Fibroblast of skin of right biceps (primary cell): ENCODE measurements at regions not wholly inside any gene's neighbourhood (a gene's known extent, or its start where the extent isn't known, plus 50 kb on each side); places are given as distances from the start of the nearest gene placed in this dataset.
A peak's percentile ranks its signal among the peaks of the same experiment; 100 is the strongest.

Experiments used
- DNase-seq: peaks from one replicate; pipeline ENCODE4 v3.0.0-alpha.2; 2013

- DNase-seq, result no peak
These were observed 194.9 kb upstream of the TNRC6C start for GRCh38 chr17:77763575-77763974.

DNA sequence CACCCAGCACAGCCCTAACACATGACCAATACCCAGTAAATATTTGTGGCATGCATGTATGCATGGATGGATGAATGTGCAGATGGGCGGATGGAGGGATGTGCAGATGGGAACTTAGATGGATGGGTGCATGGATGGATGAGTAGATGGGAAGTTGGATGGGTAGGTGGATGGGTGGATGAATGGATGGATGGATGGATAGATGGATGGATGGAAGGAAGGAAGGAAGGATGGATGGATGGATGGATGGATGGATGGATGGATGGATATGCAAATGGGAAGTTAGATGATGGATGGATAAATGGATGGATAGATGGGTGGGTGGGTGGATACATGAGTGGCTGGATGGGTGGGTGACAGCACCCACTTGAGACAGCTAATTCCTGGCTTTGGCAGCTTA is 193.2 kb upstream of the TNRC6C start:
- no peak for DNase-seq

- DNase-seq, result no peak
These were observed 191.4 kb upstream of the TNRC6C start for GRCh38 chr17:77767148-77767547.

- DNase-seq, result no peak
These were observed 190.2 kb upstream of the TNRC6C start for GRCh38 chr17:77768248-77768852.

- peak; percentile 18 for DNase-seq
These were observed 189.3 kb upstream of the TNRC6C start for GRCh38 chr17:77769215-77769614.

DNA sequence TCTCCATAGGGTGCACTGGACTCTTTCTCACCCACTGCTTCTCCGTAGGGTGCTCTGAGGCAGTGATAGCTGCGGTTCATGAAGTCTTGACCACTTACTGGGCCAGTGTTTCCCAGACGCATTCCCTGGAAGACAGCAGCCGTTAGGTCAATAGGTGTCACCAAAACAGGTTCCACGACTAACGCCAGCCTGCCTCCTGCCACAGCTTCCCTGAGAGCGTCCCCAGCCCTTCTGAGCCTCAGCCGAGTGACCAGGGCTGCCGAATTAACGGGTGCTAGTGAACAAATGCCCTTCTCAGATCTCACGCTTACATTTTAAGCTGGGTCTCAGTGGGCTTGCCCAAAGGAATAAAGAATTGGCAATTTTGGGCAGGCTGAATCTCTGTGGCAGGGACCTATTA is 188.7 kb upstream of the TNRC6C start:
- no peak for DNase-seq

GRCh38 chr17:77770331-77771105 is 188.0 kb upstream of the TNRC6C start:
- DNase-seq, result peak; percentile 89

- no peak for DNase-seq
These were observed 187.4 kb upstream of the TNRC6C start for GRCh38 chr17:77771145-77771544.

- no peak for DNase-seq
These were observed 186.9 kb upstream of the TNRC6C start for GRCh38 chr17:77771587-77771986.

DNA sequence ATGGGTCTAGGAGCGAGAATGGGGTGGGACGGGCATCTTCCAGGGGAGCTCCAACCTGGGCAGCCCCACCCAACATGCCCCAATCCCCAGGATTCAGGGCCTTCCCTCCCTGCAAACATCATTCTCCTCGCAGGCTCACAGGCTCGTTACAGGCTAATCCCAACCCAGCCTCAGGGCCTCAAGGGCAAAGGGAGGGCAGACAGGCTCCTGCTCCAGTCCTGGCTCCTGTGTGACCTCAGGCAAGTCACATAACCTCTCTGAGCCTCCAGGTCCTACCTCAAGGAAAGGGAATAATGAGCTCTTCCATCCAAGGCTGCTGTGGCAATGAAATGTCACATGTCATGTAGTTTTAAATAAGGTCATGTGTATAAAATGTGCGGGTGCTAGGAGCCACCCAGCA is 186.5 kb upstream of the TNRC6C start:
- DNase-seq, result no peak

DNA sequence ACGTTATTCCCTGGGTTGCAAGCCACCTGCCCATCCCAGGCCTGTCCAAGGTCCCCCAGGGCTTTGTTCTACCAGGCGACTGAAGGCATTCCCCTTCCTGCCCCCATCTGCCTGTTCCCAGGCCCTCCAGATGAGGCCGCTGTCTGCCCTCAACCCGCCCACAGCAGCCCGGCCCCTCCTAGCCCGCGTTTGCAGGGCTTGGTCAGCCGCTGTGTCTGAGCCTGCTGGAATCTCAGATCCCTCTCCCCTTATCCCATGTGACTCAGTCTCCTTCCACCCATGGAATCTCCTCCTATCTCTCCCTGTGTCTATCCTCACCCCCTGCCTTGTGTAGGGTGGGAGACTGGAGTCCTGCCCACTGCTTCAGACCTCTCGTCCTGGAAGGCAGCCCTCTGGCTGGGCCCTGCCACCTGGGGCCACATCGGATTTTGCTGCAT is 186.0 kb upstream of the TNRC6C start:
- DNase-seq, result peak; percentile 71

DNA sequence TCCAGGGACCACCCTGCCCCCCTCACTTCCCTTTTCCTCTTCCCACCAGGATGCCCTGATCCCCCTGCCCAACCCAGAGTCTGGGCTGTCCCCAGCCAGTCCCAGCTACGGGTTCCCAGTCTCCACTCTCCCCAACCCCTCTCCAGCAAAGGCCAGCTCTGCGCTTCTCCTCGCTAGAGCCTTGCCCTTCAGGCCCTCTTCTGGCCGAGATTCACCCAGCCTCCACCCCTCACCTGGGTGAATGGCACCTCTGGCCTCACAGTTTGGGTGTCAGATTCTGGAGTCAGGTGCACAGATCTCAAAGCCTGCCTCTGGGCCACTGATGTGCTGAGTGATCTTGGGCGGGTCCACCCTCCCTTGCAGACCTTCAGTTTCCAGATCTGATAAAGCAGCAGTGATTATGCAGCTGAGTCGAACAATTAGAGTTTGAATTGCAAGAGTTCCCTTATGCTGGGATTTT is 185.6 kb upstream of the TNRC6C start:
- no peak for DNase-seq

DNA sequence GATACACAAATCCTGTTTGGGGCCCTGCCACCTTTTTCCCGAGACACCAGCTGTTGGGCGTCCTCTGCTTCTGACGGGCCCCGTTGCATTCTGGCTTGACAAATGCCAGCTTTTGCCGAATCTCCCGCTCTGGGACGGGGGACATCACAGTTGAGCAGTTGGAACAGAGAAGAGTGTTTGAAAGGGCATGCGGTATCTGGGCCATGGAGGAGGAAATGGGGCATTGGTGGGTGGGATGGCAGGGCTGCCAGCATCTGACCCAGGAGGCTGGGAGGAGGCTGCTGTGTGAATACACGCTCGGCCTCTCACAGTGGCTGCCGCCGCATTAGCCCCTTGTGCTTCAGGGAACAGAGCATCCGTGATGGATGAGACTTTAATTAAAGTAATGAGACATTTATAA is 184.3 kb upstream of the TNRC6C start:
- no peak for DNase-seq

- no peak for DNase-seq
These were observed 179.6 kb upstream of the TNRC6C start for GRCh38 chr17:77778636-77779489.

DNA sequence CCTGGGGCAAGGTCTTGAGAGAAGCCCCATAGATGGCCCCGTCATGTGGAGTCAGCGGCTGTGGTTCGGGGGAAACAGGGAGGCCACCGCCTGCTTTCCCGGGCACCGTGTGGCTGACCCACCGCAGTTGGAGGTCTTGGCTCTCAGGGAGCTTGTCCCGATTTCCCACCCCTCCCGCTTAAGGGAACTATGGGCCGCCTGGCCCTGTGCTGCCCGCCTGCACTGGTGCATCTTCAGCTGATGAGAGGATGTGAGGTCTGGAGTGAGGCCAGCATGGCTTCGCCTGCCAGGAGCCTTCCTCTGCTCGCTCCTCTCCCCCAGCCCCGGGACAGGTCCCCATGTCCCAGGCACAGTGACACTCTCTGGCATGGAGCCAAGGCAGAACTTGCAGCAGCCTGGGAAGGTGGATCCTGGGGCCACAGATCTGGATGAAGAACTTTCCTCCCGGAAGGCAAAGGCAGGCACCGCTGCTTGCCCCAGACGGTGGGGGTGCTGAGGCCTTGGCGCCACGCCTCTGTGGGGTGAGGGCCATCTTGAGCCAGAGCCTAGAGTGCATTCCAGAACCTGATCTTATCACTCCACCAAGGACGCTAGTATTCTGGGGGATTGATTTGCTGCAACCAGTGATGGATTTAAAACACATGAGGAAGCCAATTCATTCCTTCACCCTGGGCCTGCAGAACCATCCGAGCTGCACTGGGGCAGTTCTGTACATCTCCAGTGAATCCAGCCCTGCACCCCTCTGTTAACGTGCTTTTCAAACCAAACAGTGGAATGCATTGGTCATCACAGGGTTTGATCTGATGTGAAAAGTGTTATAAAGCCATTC is 178.6 kb upstream of the TNRC6C start:
- DNase-seq, result peak; percentile 39

DNA sequence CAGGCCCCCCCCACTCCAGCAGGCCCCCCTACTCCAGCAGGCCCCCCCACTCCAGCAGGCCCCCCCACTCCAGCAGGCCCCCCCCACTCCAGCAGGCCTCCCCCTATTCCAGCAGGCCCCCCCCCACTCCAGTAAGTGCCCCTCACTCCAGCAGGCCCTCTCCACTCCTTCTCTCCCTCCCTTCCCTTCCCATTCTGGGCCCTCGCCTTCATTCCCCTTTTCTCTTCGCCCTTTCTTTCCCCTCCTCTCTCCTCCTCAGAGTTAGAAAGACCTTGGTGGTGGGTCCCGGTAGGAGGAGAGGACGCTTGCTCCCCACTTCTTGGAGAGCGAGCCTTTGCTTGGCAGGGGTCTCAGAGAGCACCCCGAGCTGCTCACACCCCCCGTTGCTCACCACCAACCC is 177.0 kb upstream of the TNRC6C start:
- DNase-seq, result no peak

- DNase-seq, result no peak
These were observed 176.3 kb upstream of the TNRC6C start for GRCh38 chr17:77782201-77782600.

- no peak for DNase-seq
These were observed 175.9 kb upstream of the TNRC6C start for GRCh38 chr17:77782611-77783010.

- no peak for DNase-seq
These were observed 174.3 kb upstream of the TNRC6C start for GRCh38 chr17:77783991-77784820.

GRCh38 chr17:77785312-77785905 is 173.1 kb upstream of the TNRC6C start:
- DNase-seq, result no peak

GRCh38 chr17:77786090-77786489 is 172.4 kb upstream of the TNRC6C start:
- DNase-seq, result no peak
